Thyroid gland (tissue), 4 donors: ENCODE measurements at regions not wholly inside any gene's neighbourhood (a gene's known extent, or its start where the extent isn't known, plus 50 kb on each side); places are given as distances from the start of the nearest gene placed in this dataset.

Experiments used
- CTCF ChIP-seq, 6 experiments: fragments of 200-600 bp in 3 of 6; fragments of 450-650 bp in 3 of 6; sonication (generic) in 3 of 6; IDR thresholded peaks; one replicate each; pipeline ENCODE4 v1.5.1; 2016 to 2019; ENCODE audit warnings: antibody characterized with exemption in 6 of 6, mild to moderate bottlenecking in 2 of 6, inconsistent platforms in 1 of 6, moderate library complexity in 1 of 6
- POLR2A ChIP-seq, 2 donors: fragments of 450-650 bp; IDR thresholded peaks; one replicate each; pipeline ENCODE4 v1.6.1; 2017; ENCODE audit warnings: antibody characterized with exemption in 2 of 2, mild to moderate bottlenecking in 2 of 2, moderate library complexity in 1 of 2

DNA sequence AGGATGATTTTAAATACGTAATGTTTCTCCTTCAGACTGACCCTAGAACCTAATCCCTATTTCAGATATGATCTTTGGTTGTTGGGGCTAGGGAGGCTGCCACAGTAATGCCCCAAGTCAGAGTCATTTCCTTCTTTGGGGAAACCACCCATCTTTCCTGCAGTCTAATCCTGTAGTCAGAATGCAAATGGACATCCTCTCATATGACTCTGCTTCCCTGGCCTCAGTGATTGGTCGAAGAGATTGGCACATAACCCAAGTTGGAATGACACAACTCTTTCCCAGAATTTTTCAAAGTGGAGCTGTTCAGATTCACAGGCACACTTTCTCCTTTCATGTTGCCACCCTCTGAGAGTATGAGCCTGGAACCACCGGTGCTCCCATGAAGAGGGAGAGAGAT, 58.8 kb upstream of the ZNF644 start:
- TF ChIP-seq POLR2A (IDR thresholded peaks at IDR 0.05) (no peak), CTCF (IDR thresholded peaks at IDR 0.05) (no peak)
